GM06990 (cell line): ENCODE measurements at regions not wholly inside any gene's neighbourhood (a gene's known extent, or its start where the extent isn't known, plus 50 kb on each side); places are given as distances from the start of the nearest gene placed in this dataset.

Experiments used
- DNase-seq: peaks from one replicate; pipeline ENCODE4 v3.0.0-alpha.2; 2011; ENCODE audit not compliant: insufficient read length; ENCODE audit errors: extremely low read depth
- H3K27me3 ChIP-seq: replicated peaks from 2 replicates; pipeline ENCODE4 v1.6.0; 2011; ENCODE audit warnings: low read length; ENCODE audit not compliant: control insufficient read depth, insufficient read depth
- H3K36me3 ChIP-seq: 2 replicates; pipeline ENCODE4 v1.5.1; 2011; ENCODE audit warnings: low read length; ENCODE audit not compliant: control insufficient read depth, insufficient read depth
- H3K4me3 ChIP-seq: replicated peaks from 2 replicates; pipeline ENCODE4 v1.5.1; 2011; ENCODE audit warnings: low read depth, mild to moderate bottlenecking, control low read depth, low read length
- CTCF ChIP-seq: IDR thresholded peaks from 2 replicates; pipeline ENCODE4 v1.5.1; 2011; ENCODE audit warnings: low read length, control low read depth, mild to moderate bottlenecking, inconsistent platforms; ENCODE audit not compliant: insufficient read depth, poor library complexity, severe bottlenecking

GRCh38 chr3:17995769-17996168, 253.3 kb upstream of the TBC1D5 start:
- no peaks in the 10 kb centered on the region for H3K36me3 ChIP-seq
- no peaks in the 10 kb centered on the region for H3K27me3 ChIP-seq
- no peak for DNase-seq
- no peak overlapping the region for H3K4me3 ChIP-seq
- no peak for TF ChIP-seq CTCF

GRCh38 chr3:17994167-17994566, 251.7 kb upstream of the TBC1D5 start:
- H3K4me3 ChIP-seq: no peak overlapping the region
- no peaks in the 10 kb centered on the region for H3K27me3 ChIP-seq
- no peak for DNase-seq
- TF ChIP-seq CTCF: no peak
- no peaks in the 10 kb centered on the region for H3K36me3 ChIP-seq

GRCh38 chr3:17990390-17990789, 248.0 kb upstream of the TBC1D5 start:
- DNase-seq: no peak
- TF ChIP-seq CTCF: no peak
- no peak overlapping the region for H3K4me3 ChIP-seq
- H3K27me3 ChIP-seq: no peaks in the 10 kb centered on the region
- H3K36me3 ChIP-seq: no peaks in the 10 kb centered on the region

GRCh38 chr3:17986348-17986816, 244.0 kb upstream of the TBC1D5 start:
- no peaks in the 10 kb centered on the region; the same call in none of the 2 replicates for H3K27me3 ChIP-seq
- no peaks in the 10 kb centered on the region for H3K36me3 ChIP-seq
- no peak for DNase-seq
- no peak for TF ChIP-seq CTCF
- H3K4me3 ChIP-seq: no peak overlapping the region

- no peak overlapping the region for H3K4me3 ChIP-seq
- no peaks in the 10 kb centered on the region; the same call in none of the 2 replicates for H3K27me3 ChIP-seq
- DNase-seq: no peak
- TF ChIP-seq CTCF: no peak
- no peaks in the 10 kb centered on the region for H3K36me3 ChIP-seq
Observed at GRCh38 chr3:17985658-17986347, 243.4 kb upstream of the TBC1D5 start.

GRCh38 chr3:17983106-17983505, 240.7 kb upstream of the TBC1D5 start:
- Histone ChIP-seq H3K36me3 (no peaks in the 10 kb centered on the region), H3K27me3 (no peaks in the 10 kb centered on the region; the same call in none of the 2 replicates), H3K4me3 (no peak overlapping the region)
- no peak for TF ChIP-seq CTCF
- no peak for DNase-seq
